HepG2 (cell line): ENCODE measurements at regions not wholly inside any gene's neighbourhood (a gene's known extent, or its start where the extent isn't known, plus 50 kb on each side); places are given as distances from the start of the nearest gene placed in this dataset.

Source experiments
- ATM ChIP-seq: fragments of 450-650 bp; IDR thresholded peaks from 2 replicates; pipeline ENCODE4 v1.7.1; 2017; ENCODE audit warnings: mild to moderate bottlenecking, borderline replicate concordance
- HOXA5 ChIP-seq: sonication (generic); formaldehyde crosslinking; IDR thresholded peaks from 2 replicates; pipeline ENCODE4 v1.4.0; 2020; ENCODE audit warnings: missing genetic modification reagents
- HOXD1 ChIP-seq: sonication (generic); formaldehyde crosslinking; IDR thresholded peaks from 2 replicates; pipeline ENCODE4 v1.5.0; 2020; ENCODE audit warnings: missing genetic modification reagents
- KAT7 ChIP-seq: IDR thresholded peaks from 2 replicates; pipeline ENCODE4 v1.6.1; 2018; ENCODE audit warnings: borderline replicate concordance, missing compliant biosample characterization
- KDM2A ChIP-seq: sonication (generic); formaldehyde crosslinking; IDR thresholded peaks from 2 replicates; pipeline ENCODE4 v1.4.0; 2020; ENCODE audit warnings: low read depth, missing genetic modification reagents, borderline replicate concordance
- MTF2 ChIP-seq: sonication (generic); formaldehyde crosslinking; IDR thresholded peaks from 2 replicates; pipeline ENCODE4 v1.5.0; 2020; ENCODE audit warnings: missing genetic modification reagents, borderline replicate concordance
- RXRB ChIP-seq: IDR thresholded peaks from 2 replicates; pipeline ENCODE4 v1.6.1; 2016; ENCODE audit warnings: borderline replicate concordance, missing genetic modification reagents, missing compliant biosample characterization
- SAP130 ChIP-seq: IDR thresholded peaks from 2 replicates; pipeline ENCODE4 v1.6.1; 2016; ENCODE audit warnings: low read depth
- XRCC5 ChIP-seq: fragments of 200-400 bp; formaldehyde crosslinking; optimal IDR thresholded peaks from 2 replicates; pipeline ENCODE3; 2017; ENCODE audit warnings: mild to moderate bottlenecking, low read length
- ZFP36L2 ChIP-seq: sonication (generic); formaldehyde crosslinking; IDR thresholded peaks from 2 replicates; pipeline ENCODE4 v1.4.0; 2020; ENCODE audit warnings: missing genetic modification reagents
- ZNF121 ChIP-seq: sonication (generic); formaldehyde crosslinking; IDR thresholded peaks from 2 replicates; pipeline ENCODE4 v1.5.0; 2020; ENCODE audit warnings: mild to moderate bottlenecking, missing genetic modification reagents
- ZNF17 ChIP-seq: sonication (generic); formaldehyde crosslinking; IDR thresholded peaks from 2 replicates; pipeline ENCODE4 v1.5.0; 2020; ENCODE audit warnings: mild to moderate bottlenecking, missing genetic modification reagents
- ZNF326 ChIP-seq: sonication (generic); formaldehyde crosslinking; IDR thresholded peaks from 2 replicates; pipeline ENCODE4 v1.4.0; 2020; ENCODE audit warnings: missing genetic modification reagents, borderline replicate concordance
- ZNF816 ChIP-seq: sonication (generic); formaldehyde crosslinking; IDR thresholded peaks from 2 replicates; pipeline ENCODE4 v1.8.0; 2022; ENCODE audit warnings: missing genetic modification reagents, mild to moderate bottlenecking, borderline replicate concordance
- TF ChIP-seq, protein P1 (sequence below): sonication (generic); formaldehyde crosslinking; IDR thresholded peaks from 2 replicates; pipeline ENCODE4 v1.4.0; 2020; ENCODE audit warnings: missing genetic modification reagents
- TF ChIP-seq, protein P2 (sequence below): sonication (generic); formaldehyde crosslinking; IDR thresholded peaks from 2 replicates; pipeline ENCODE4 v1.4.0; 2020; ENCODE audit warnings: mild to moderate bottlenecking, missing genetic modification reagents

DNA sequence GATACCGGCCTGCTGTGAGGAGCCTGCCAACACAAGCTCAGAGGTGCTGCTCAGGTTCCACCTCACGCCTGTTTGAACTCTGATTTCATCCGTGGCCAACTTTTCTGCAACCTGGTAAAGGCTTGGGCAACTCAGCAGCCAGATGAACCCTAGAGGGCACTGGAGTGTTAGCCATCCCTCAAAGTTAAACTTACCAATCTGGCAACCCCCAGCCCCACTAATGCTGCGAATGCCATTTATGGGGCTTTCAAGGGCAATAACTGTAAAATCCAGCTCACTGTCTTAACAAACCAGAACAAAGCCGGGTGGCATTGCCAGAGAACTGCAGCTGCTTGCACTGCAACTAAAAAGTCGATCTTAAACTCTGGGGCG lies 105.5 kb downstream of the AXIN2 start (continued):
- TF ChIP-seq, protein P1, sequence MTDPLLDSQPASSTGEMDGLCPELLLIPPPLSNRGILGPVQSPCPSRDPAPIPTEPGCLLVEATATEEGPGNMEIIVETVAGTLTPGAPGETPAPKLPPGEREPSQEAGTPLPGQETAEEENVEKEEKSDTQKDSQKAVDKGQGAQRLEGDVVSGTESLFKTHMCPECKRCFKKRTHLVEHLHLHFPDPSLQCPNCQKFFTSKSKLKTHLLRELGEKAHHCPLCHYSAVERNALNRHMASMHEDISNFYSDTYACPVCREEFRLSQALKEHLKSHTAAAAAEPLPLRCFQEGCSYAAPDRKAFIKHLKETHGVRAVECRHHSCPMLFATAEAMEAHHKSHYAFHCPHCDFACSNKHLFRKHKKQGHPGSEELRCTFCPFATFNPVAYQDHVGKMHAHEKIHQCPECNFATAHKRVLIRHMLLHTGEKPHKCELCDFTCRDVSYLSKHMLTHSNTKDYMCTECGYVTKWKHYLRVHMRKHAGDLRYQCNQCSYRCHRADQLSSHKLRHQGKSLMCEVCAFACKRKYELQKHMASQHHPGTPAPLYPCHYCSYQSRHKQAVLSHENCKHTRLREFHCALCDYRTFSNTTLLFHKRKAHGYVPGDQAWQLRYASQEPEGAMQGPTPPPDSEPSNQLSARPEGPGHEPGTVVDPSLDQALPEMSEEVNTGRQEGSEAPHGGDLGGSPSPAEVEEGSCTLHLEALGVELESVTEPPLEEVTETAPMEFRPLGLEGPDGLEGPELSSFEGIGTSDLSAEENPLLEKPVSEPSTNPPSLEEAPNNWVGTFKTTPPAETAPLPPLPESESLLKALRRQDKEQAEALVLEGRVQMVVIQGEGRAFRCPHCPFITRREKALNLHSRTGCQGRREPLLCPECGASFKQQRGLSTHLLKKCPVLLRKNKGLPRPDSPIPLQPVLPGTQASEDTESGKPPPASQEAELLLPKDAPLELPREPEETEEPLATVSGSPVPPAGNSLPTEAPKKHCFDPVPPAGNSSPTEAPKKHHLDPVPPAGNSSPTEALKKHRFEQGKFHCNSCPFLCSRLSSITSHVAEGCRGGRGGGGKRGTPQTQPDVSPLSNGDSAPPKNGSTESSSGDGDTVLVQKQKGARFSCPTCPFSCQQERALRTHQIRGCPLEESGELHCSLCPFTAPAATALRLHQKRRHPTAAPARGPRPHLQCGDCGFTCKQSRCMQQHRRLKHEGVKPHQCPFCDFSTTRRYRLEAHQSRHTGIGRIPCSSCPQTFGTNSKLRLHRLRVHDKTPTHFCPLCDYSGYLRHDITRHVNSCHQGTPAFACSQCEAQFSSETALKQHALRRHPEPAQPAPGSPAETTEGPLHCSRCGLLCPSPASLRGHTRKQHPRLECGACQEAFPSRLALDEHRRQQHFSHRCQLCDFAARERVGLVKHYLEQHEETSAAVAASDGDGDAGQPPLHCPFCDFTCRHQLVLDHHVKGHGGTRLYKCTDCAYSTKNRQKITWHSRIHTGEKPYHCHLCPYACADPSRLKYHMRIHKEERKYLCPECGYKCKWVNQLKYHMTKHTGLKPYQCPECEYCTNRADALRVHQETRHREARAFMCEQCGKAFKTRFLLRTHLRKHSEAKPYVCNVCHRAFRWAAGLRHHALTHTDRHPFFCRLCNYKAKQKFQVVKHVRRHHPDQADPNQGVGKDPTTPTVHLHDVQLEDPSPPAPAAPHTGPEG (CRISPR knock-in tag), result 0 out of 2 replicates have a peak, but pooled peaks have one; percentile 60
- TF ChIP-seq ZNF816 (no peak), ZNF17 (CRISPR knock-in tag) (no peak), KDM2A (no peak), MTF2 (CRISPR knock-in tag) (no peak), HOXD1 (CRISPR knock-in tag) (no peak), XRCC5 (peak; percentile 50), ATM (no peak), SAP130 (CRISPR knock-in tag) (no peak), ZNF326 (CRISPR knock-in tag) (no peak), ZFP36L2 (CRISPR knock-in tag) (no peak), RXRB (no peak), ZNF121 (CRISPR knock-in tag) (no peak), KAT7 (CRISPR knock-in tag) (no peak), HOXA5 (CRISPR knock-in tag) (0 out of 2 replicates have a peak, but pooled peaks have one; percentile 62)
- TF ChIP-seq, protein P2, sequence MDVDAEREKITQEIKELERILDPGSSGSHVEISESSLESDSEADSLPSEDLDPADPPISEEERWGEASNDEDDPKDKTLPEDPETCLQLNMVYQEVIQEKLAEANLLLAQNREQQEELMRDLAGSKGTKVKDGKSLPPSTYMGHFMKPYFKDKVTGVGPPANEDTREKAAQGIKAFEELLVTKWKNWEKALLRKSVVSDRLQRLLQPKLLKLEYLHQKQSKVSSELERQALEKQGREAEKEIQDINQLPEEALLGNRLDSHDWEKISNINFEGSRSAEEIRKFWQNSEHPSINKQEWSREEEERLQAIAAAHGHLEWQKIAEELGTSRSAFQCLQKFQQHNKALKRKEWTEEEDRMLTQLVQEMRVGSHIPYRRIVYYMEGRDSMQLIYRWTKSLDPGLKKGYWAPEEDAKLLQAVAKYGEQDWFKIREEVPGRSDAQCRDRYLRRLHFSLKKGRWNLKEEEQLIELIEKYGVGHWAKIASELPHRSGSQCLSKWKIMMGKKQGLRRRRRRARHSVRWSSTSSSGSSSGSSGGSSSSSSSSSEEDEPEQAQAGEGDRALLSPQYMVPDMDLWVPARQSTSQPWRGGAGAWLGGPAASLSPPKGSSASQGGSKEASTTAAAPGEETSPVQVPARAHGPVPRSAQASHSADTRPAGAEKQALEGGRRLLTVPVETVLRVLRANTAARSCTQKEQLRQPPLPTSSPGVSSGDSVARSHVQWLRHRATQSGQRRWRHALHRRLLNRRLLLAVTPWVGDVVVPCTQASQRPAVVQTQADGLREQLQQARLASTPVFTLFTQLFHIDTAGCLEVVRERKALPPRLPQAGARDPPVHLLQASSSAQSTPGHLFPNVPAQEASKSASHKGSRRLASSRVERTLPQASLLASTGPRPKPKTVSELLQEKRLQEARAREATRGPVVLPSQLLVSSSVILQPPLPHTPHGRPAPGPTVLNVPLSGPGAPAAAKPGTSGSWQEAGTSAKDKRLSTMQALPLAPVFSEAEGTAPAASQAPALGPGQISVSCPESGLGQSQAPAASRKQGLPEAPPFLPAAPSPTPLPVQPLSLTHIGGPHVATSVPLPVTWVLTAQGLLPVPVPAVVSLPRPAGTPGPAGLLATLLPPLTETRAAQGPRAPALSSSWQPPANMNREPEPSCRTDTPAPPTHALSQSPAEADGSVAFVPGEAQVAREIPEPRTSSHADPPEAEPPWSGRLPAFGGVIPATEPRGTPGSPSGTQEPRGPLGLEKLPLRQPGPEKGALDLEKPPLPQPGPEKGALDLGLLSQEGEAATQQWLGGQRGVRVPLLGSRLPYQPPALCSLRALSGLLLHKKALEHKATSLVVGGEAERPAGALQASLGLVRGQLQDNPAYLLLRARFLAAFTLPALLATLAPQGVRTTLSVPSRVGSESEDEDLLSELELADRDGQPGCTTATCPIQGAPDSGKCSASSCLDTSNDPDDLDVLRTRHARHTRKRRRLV (CRISPR knock-in tag), result no peak
